ENCODE measurements at regions not wholly inside any gene's neighbourhood (a gene's known extent, or its start where the extent isn't known, plus 50 kb on each side); places are given as distances from the start of the nearest gene placed in this dataset.

DNA sequence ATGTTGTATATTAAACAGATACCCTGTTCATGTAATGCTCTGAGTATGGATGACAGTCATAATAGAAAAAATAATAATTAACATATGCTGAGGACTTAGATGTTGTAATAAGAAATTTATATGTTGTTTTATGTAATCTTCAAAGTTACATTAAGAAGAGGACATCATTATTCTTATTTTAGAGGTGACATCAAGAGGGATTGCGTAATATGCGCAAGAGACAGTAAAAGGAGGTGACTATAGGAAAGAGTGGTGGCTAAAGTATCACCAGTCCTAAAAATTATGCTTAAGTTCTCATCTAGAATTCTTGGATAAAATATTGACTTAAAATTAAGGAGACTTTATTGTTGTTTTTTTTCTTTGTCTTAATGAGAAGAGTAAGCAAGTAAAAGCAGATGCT lies 323.9 kb downstream of the KCNC2 start:
- peaks cover 0 to 3% (median 0%) of the 10 kb centered on the region in 3 donors for H3K9me3 ChIP-seq (ENCODE audit: control insufficient read depth in 2 of 3, insufficient read depth in 1 of 3, low read length in 3 of 3)
- FAIRE-seq (no peak), DNase-seq (no peak)
- H3K9ac ChIP-seq (ENCODE audit: low read length in 3 of 3) = no peak overlapping the region
- intact Hi-C loops (cut with DNase I) = no loop called here
- TF ChIP-seq, protein P1, sequence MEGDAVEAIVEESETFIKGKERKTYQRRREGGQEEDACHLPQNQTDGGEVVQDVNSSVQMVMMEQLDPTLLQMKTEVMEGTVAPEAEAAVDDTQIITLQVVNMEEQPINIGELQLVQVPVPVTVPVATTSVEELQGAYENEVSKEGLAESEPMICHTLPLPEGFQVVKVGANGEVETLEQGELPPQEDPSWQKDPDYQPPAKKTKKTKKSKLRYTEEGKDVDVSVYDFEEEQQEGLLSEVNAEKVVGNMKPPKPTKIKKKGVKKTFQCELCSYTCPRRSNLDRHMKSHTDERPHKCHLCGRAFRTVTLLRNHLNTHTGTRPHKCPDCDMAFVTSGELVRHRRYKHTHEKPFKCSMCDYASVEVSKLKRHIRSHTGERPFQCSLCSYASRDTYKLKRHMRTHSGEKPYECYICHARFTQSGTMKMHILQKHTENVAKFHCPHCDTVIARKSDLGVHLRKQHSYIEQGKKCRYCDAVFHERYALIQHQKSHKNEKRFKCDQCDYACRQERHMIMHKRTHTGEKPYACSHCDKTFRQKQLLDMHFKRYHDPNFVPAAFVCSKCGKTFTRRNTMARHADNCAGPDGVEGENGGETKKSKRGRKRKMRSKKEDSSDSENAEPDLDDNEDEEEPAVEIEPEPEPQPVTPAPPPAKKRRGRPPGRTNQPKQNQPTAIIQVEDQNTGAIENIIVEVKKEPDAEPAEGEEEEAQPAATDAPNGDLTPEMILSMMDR (IDR thresholded peaks at IDR 0.05; ENCODE audit: borderline replicate concordance, extremely low read depth, insufficient read depth) = no peak
- no peaks in the 10 kb centered on the region for H3K4me1 ChIP-seq (ENCODE audit: control insufficient read depth in 2 of 3, insufficient read depth in 2 of 3, low read depth in 1 of 3, low read length in 3 of 3)
- no peak overlapping the region for H3K27ac ChIP-seq (ENCODE audit: low read depth in 2 of 2, low read length in 2 of 2)
- H3K36me3 ChIP-seq (ENCODE audit: control insufficient read depth in 2 of 3, insufficient read depth in 3 of 3, low read length in 3 of 3) = no peaks in the 10 kb centered on the region
- no peak overlapping the region for H3K4me3 ChIP-seq (ENCODE audit: low read length in 3 of 3)
- no peaks in the 10 kb centered on the region for H3K27me3 ChIP-seq (ENCODE audit: control insufficient read depth, insufficient read depth, low read length)

DNA sequence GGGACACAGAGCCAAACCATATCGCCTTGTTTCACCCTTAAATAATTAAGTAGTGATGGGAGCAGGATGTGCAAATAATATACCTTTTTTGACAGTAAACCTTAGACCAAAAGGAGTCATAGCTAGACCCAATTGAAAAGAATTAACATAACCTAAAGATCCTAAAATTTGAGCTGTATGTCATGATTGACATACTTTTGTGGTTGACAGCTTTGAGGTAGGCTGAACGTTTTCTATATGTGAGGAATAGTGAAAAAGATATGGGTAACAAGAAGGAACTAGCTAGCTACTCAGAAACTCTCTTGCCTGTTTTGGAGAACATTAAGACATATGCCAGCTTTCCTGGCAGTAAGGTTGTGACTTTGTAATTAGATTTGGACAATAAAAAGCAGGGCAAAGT lies 320.6 kb downstream of the KCNC2 start:
- Histone ChIP-seq H3K9me3 (ENCODE audit: control insufficient read depth in 2 of 3, insufficient read depth in 1 of 3, low read length in 3 of 3) (no peaks in the 10 kb centered on the region), H3K4me1 (ENCODE audit: control insufficient read depth in 2 of 3, insufficient read depth in 2 of 3, low read depth in 1 of 3, low read length in 3 of 3) (no peaks in the 10 kb centered on the region), H3K9ac (ENCODE audit: low read length in 3 of 3) (no peak overlapping the region), H3K36me3 (ENCODE audit: control insufficient read depth in 2 of 3, insufficient read depth in 3 of 3, low read length in 3 of 3) (no peaks in the 10 kb centered on the region), H3K4me3 (ENCODE audit: low read length in 3 of 3) (no peak overlapping the region), H3K27ac (ENCODE audit: low read depth in 2 of 2, low read length in 2 of 2) (no peak overlapping the region), H3K27me3 (ENCODE audit: control insufficient read depth, insufficient read depth, low read length) (no peaks in the 10 kb centered on the region)
- DNase-seq = no peak
- TF ChIP-seq, protein P1 (IDR thresholded peaks at IDR 0.05; ENCODE audit: borderline replicate concordance, extremely low read depth, insufficient read depth) = no peak
- intact Hi-C loops (cut with DNase I) = no loop called here
- FAIRE-seq = no peak

DNA sequence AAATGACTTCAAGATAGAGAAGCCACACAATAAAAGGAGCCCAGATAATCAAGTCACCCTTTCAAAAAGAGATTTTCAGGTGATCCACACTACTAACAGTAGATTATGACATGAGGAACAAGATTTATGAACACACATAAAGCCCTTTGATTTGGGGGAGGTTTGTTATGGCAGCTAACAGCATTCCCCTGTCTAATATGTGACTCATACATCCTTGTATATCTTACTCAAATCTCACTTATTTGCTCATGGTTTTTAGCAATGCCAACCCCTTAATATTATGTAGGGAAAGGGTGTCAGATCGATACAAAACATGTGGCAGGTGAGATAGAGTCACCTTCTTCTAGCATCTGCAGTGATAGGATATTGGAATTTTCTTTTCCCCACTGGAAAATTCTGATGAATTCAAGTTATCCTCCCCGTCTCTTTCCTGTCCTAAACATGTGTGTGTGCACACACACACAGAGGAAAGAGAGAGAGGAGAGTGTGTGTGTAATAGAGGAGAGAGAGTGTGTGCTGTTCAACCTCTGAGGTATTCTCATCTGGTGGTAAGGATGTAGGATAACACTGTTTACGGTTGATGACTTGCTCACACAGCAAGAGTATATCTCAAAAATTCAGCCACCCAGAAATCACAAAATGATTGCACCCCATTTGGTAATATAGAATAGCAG lies 319.9 kb downstream of the KCNC2 start:
- Histone ChIP-seq H3K9me3 (ENCODE audit: control insufficient read depth in 2 of 3, insufficient read depth in 1 of 3, low read length in 3 of 3) (no peaks in the 10 kb centered on the region), H3K9ac (ENCODE audit: low read length in 3 of 3) (no peak overlapping the region), H3K27me3 (ENCODE audit: control insufficient read depth, insufficient read depth, low read length) (no peaks in the 10 kb centered on the region), H3K27ac (ENCODE audit: low read depth in 2 of 2, low read length in 2 of 2) (no peak overlapping the region), H3K4me1 (ENCODE audit: control insufficient read depth in 2 of 3, insufficient read depth in 2 of 3, low read depth in 1 of 3, low read length in 3 of 3) (no peaks in the 10 kb centered on the region), H3K4me3 (ENCODE audit: low read length in 3 of 3) (no peak overlapping the region), H3K36me3 (ENCODE audit: control insufficient read depth in 2 of 3, insufficient read depth in 3 of 3, low read length in 3 of 3) (no peaks in the 10 kb centered on the region)
- intact Hi-C loops (cut with DNase I) = no loop called here
- TF ChIP-seq, protein P1 (IDR thresholded peaks at IDR 0.05; ENCODE audit: borderline replicate concordance, extremely low read depth, insufficient read depth) = no peak
- no peak for FAIRE-seq
- DNase-seq = peak in 1 of 5 donors; percentile 11

DNA sequence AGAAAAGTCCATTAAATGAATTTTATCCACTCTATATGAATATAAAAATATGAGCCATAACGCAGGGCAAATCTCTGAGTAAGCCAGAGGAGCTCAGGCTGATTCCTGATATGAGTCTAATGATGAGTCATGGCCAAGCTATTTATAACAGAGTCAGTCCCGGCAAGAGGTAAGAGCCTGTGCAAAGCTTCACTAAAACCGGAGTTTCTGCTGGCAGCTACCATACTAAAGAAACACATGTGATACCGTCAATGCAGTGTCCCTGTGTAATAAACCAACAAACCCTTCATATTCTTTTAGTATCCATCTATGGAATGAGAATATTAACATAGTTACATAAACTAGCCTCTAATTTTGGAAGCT lies 319.4 kb downstream of the KCNC2 start:
- TF ChIP-seq, protein P1 (IDR thresholded peaks at IDR 0.05; ENCODE audit: borderline replicate concordance, extremely low read depth, insufficient read depth) = no peak
- Histone ChIP-seq H3K9ac (ENCODE audit: low read length in 3 of 3) (no peak overlapping the region), H3K27ac (ENCODE audit: low read depth in 2 of 2, low read length in 2 of 2) (no peak overlapping the region), H3K27me3 (ENCODE audit: control insufficient read depth, insufficient read depth, low read length) (no peaks in the 10 kb centered on the region), H3K4me3 (ENCODE audit: low read length in 3 of 3) (no peak overlapping the region), H3K9me3 (ENCODE audit: control insufficient read depth in 2 of 3, insufficient read depth in 1 of 3, low read length in 3 of 3) (no peaks in the 10 kb centered on the region), H3K4me1 (ENCODE audit: control insufficient read depth in 2 of 3, insufficient read depth in 2 of 3, low read depth in 1 of 3, low read length in 3 of 3) (no peaks in the 10 kb centered on the region), H3K36me3 (ENCODE audit: control insufficient read depth in 2 of 3, insufficient read depth in 3 of 3, low read length in 3 of 3) (no peaks in the 10 kb centered on the region)
- peak in 2 of 5 donors; percentile 13 to 14 for DNase-seq
- FAIRE-seq = no peak
- intact Hi-C loops (cut with DNase I) = no loop called here
